NCI-H1048 (cell line): ENCODE measurements at regions not wholly inside any gene's neighbourhood (a gene's known extent, or its start where the extent isn't known, plus 50 kb on each side); places are given as distances from the start of the nearest gene placed in this dataset.
"Not testable (repeated sequence)": the region's sequence is repeated elsewhere in the genome, so short reads cannot be mapped to it uniquely, and the experiment has no call there.

Experiments used
- DNase-seq: peaks from one replicate; lab custom pipeline; 2025; lab: John Stamatoyannopoulos, UW

GRCh38 chr6:48613231-48613949 is 502.4 kb upstream of the PTCHD4 start:
- DNase-seq = no peak

- DNase-seq = no peak
Measured at GRCh38 chr6:48611332-48611731, 500.3 kb upstream of the PTCHD4 start.

GRCh38 chr6:48610846-48611245 is 499.8 kb upstream of the PTCHD4 start:
- DNase-seq = no peak

GRCh38 chr6:48606618-48607017 is 495.6 kb upstream of the PTCHD4 start:
- no peak for DNase-seq

- DNase-seq = no peak
Measured at GRCh38 chr6:48597951-48598350, 487.0 kb upstream of the PTCHD4 start.

- DNase-seq = no peak
Measured at GRCh38 chr6:48596830-48597229, 485.8 kb upstream of the PTCHD4 start.

- DNase-seq = not testable (repeated sequence)
Measured at GRCh38 chr6:48591158-48591557, 480.2 kb upstream of the PTCHD4 start.

- DNase-seq = no peak
Measured at GRCh38 chr6:48584846-48585245, 473.8 kb upstream of the PTCHD4 start.

- DNase-seq = no peak
Measured at GRCh38 chr6:48570656-48571055, 459.7 kb upstream of the PTCHD4 start.

- DNase-seq = no peak
Measured at GRCh38 chr6:48568856-48569255, 457.9 kb upstream of the PTCHD4 start.

GRCh38 chr6:48567016-48567415 is 456.0 kb upstream of the PTCHD4 start:
- no peak for DNase-seq

- DNase-seq = no peak
Measured at GRCh38 chr6:48564036-48564820, 453.2 kb upstream of the PTCHD4 start.

GRCh38 chr6:48563433-48563832 is 452.4 kb upstream of the PTCHD4 start:
- DNase-seq = no peak

- DNase-seq = no peak
Measured at GRCh38 chr6:48560408-48560807, 449.4 kb upstream of the PTCHD4 start.

GRCh38 chr6:48553467-48554189 is 442.6 kb upstream of the PTCHD4 start:
- no peak for DNase-seq

- no peak for DNase-seq
Measured at GRCh38 chr6:48552905-48553304, 441.9 kb upstream of the PTCHD4 start.

- DNase-seq = no peak
Measured at GRCh38 chr6:48550603-48551002, 439.6 kb upstream of the PTCHD4 start.

- DNase-seq = no peak
Measured at GRCh38 chr6:48542191-48542590, 431.2 kb upstream of the PTCHD4 start.

GRCh38 chr6:48541649-48542048 is 430.7 kb upstream of the PTCHD4 start:
- DNase-seq = no peak

- DNase-seq = no peak
Measured at GRCh38 chr6:48535582-48536009, 424.6 kb upstream of the PTCHD4 start.

- DNase-seq = not testable (repeated sequence)
Measured at GRCh38 chr6:48530978-48531377, 420.0 kb upstream of the PTCHD4 start.

- DNase-seq = no peak
Measured at GRCh38 chr6:48525849-48526248, 414.9 kb upstream of the PTCHD4 start.

- no peak for DNase-seq
Measured at GRCh38 chr6:48520951-48521350, 410.0 kb upstream of the PTCHD4 start.
